SK-N-SH (cell line): ENCODE measurements at regions not wholly inside any gene's neighbourhood (a gene's known extent, or its start where the extent isn't known, plus 50 kb on each side); places are given as distances from the start of the nearest gene placed in this dataset.

Experiments
- CTCF ChIA-PET: fragments of 300-600, 350-600 bp; formaldehyde crosslinking; extraction: SDS; loops from one replicate; lab custom pipeline; 2021; lab: Yijun Ruan, JAX
- POLR2A ChIA-PET: fragments of 350-600 bp; sonication (Branson Sonifier 250); formaldehyde crosslinking; extraction: SDS; loops from one replicate; lab custom pipeline; 2020; ENCODE audit warnings: antibody characterized with exemption, inconsistent platforms; lab: Yijun Ruan, JAX
- DNase-seq: peaks from one replicate; pipeline ENCODE4 v3.0.0; 2012
- H2AFZ ChIP-seq: fragments of 200-600 bp; sonication (generic); 2 replicates; pipeline ENCODE4 v1.8.1; 2016; ENCODE audit warnings: antibody characterized with exemption, mild to moderate bottlenecking, low read depth
- H3F3A ChIP-seq: fragments of 200-600 bp; sonication (generic); replicated peaks from 2 replicates; pipeline ENCODE3; 2016; ENCODE audit warnings: antibody characterized with exemption, mild to moderate bottlenecking; ENCODE audit not compliant: insufficient read depth
- H3K27ac ChIP-seq, 2 experiments: fragments of 200-500 bp in 1 of 2; fragments of 200-600 bp in 1 of 2; sonication (Bioruptor generic) in 1 of 2; sonication (generic), shearing (Covaris generic) in 1 of 2; 2 replicates each; pipeline versions ENCODE4 v1.5.1 to v1.6.1; 2014 to 2016; ENCODE audit warnings: low read depth in 2 of 2, inconsistent platforms in 1 of 2, low read length in 1 of 2, mild to moderate bottlenecking in 1 of 2, mixed read lengths in 1 of 2
- H3K27me3 ChIP-seq: fragments of 200-600 bp; sonication (generic), shearing (Covaris generic); 2 replicates; pipeline ENCODE4 v1.6.1; 2016; ENCODE audit warnings: mixed run types; ENCODE audit not compliant: insufficient read depth
- H3K36me3 ChIP-seq, 2 experiments: fragments of 200-500 bp in 1 of 2; fragments of 200-600 bp in 1 of 2; sonication (Bioruptor generic) in 1 of 2; sonication (generic) in 1 of 2; replicated peaks in 1 of 2; 2 replicates each; pipeline versions ENCODE3 to v1.5.1; 2014 to 2016; ENCODE audit warnings: low read length in 1 of 2, mild to moderate bottlenecking in 1 of 2; ENCODE audit not compliant: insufficient read depth in 2 of 2, control insufficient read depth in 1 of 2
- H3K4me1 ChIP-seq, 2 experiments: fragments of 200-500 bp in 1 of 2; fragments of 200-600 bp in 1 of 2; sonication (Bioruptor generic) in 1 of 2; sonication (generic), shearing (Covaris generic) in 1 of 2; 2 replicates each; pipeline versions ENCODE4 v1.5.1 to v1.6.1; 2014 to 2016; ENCODE audit warnings: low read depth in 1 of 2, low read length in 1 of 2, mixed run types in 1 of 2; ENCODE audit not compliant: insufficient read depth in 2 of 2, control insufficient read depth in 1 of 2
- H3K4me2 ChIP-seq: fragments of 200-600 bp; sonication (generic), shearing (Covaris generic); 2 replicates; pipeline ENCODE4 v1.6.1; 2017; ENCODE audit warnings: mixed run types
- H3K4me3 ChIP-seq, 2 experiments: fragments of 200-500 bp in 1 of 2; fragments of 200-600 bp in 1 of 2; sonication (Bioruptor generic) in 1 of 2; sonication (generic), shearing (Covaris generic) in 1 of 2; 2 replicates each; pipeline versions ENCODE4 v1.5.1 to v1.8.1; 2014 to 2016; ENCODE audit warnings: low read depth in 2 of 2, inconsistent platforms in 1 of 2, low read length in 1 of 2, mild to moderate bottlenecking in 1 of 2, mixed read lengths in 1 of 2, moderate library complexity in 1 of 2
- H3K79me2 ChIP-seq: fragments of 200-600 bp; sonication (generic); 2 replicates; pipeline ENCODE4 v1.8.1; 2017; ENCODE audit warnings: mild to moderate bottlenecking; ENCODE audit not compliant: insufficient read depth
- H3K9ac ChIP-seq: fragments of 200-600 bp; sonication (generic); 2 replicates; pipeline ENCODE4 v1.6.1; 2017; ENCODE audit warnings: mixed run types
- H3K9me2 ChIP-seq: fragments of 200-600 bp; sonication (generic); 2 replicates; pipeline ENCODE4 v1.6.1; 2017; ENCODE audit warnings: mixed run types
- H3K9me3 ChIP-seq: fragments of 200-600 bp; sonication (generic); 2 replicates; pipeline ENCODE4 v1.6.1; 2017; ENCODE audit warnings: mixed run types, mild to moderate bottlenecking, moderate library complexity
- H4K20me1 ChIP-seq: fragments of 200-600 bp; sonication (generic); 2 replicates; pipeline ENCODE4 v1.6.1; 2017; ENCODE audit warnings: mild to moderate bottlenecking, mixed run types; ENCODE audit not compliant: insufficient read depth
- CHD2 ChIP-seq: fragments of 150-350 bp; IDR thresholded peaks from 2 replicates; pipeline ENCODE4 v1.6.1; 2018; ENCODE audit warnings: low read length; ENCODE audit not compliant: partially characterized antibody
- ELF1 ChIP-seq: IDR thresholded peaks from 2 replicates; pipeline ENCODE4 v1.4.0; 2012
- EZH2phosphoT487 ChIP-seq: fragments of 200-600 bp; sonication (generic); IDR thresholded peaks from 2 replicates; pipeline ENCODE4 v1.6.1; 2017; ENCODE audit warnings: low read depth, mixed run types, mild to moderate bottlenecking, antibody characterized with exemption, moderate library complexity, borderline replicate concordance
- FOXJ3 ChIP-seq: sonication (generic); formaldehyde crosslinking; IDR thresholded peaks from 2 replicates; pipeline ENCODE4 v1.5.1; 2020; ENCODE audit warnings: mild to moderate bottlenecking, missing genetic modification reagents
- FOXM1 ChIP-seq: IDR thresholded peaks from 2 replicates; pipeline ENCODE4 v1.4.0; 2012; ENCODE audit warnings: low read depth, mild to moderate bottlenecking
- GABPA ChIP-seq: IDR thresholded peaks from 2 replicates; pipeline ENCODE4 v1.4.0; 2012; ENCODE audit warnings: low read depth, mild to moderate bottlenecking
- MEF2A ChIP-seq: IDR thresholded peaks from 2 replicates; pipeline ENCODE4 v1.4.0; 2012; ENCODE audit warnings: low read depth, borderline replicate concordance
- NFIC ChIP-seq: IDR thresholded peaks from 2 replicates; pipeline ENCODE4 v1.4.0; 2012; ENCODE audit warnings: borderline replicate concordance
- NRF1 ChIP-seq: IDR thresholded peaks from 2 replicates; pipeline ENCODE4 v1.6.1; 2012; ENCODE audit warnings: low read depth, mild to moderate bottlenecking, low read length
- POLR2AphosphoS5 ChIP-seq: IDR thresholded peaks from 2 replicates; pipeline ENCODE4 v1.6.1; 2012; ENCODE audit warnings: low read depth, low read length
- RAD21 ChIP-seq: IDR thresholded peaks from 2 replicates; pipeline ENCODE4 v1.6.1; 2012; ENCODE audit warnings: mild to moderate bottlenecking, low read length
- REST ChIP-seq: IDR thresholded peaks from 2 replicates; pipeline ENCODE4 v1.6.1; 2012; ENCODE audit warnings: mild to moderate bottlenecking, low read depth, low read length, moderate library complexity
- RFX5 ChIP-seq: IDR thresholded peaks from 2 replicates; pipeline ENCODE4 v1.6.1; 2012; ENCODE audit warnings: mild to moderate bottlenecking, improper control_type of control experiment, low read length
- SIN3A ChIP-seq: IDR thresholded peaks from 2 replicates; pipeline ENCODE4 v1.6.1; 2012; ENCODE audit warnings: low read depth, mild to moderate bottlenecking, low read length, moderate library complexity, borderline replicate concordance
- TCF12 ChIP-seq: IDR thresholded peaks from 2 replicates; pipeline ENCODE4 v1.4.0; 2012
- TEAD4 ChIP-seq: IDR thresholded peaks from 2 replicates; pipeline ENCODE4 v1.4.0; 2012; ENCODE audit warnings: mild to moderate bottlenecking, borderline replicate concordance; ENCODE audit not compliant: insufficient read depth
- YY1 ChIP-seq: IDR thresholded peaks from 2 replicates; pipeline ENCODE4 v1.4.0; 2012; ENCODE audit warnings: low read depth, mild to moderate bottlenecking
- WGBS: methylation state at CpG from one replicate; pipeline ENCODE4 v1.1.6; 2017; ENCODE audit warnings: low lambda C conversion rate; 5-methylcytosine and 5-hydroxymethylcytosine counted together
- TF ChIP-seq, protein P1 (sequence below): IDR thresholded peaks from 2 replicates; pipeline ENCODE4; 2012
- TF ChIP-seq, protein P2 (sequence below): fragments of 150-350 bp; IDR thresholded peaks from 2 replicates; pipeline ENCODE4 v1.6.1; 2017; ENCODE audit warnings: antibody characterized with exemption, low read length, low read depth, borderline replicate concordance

- Histone ChIP-seq H3K4me1 (no peaks in the 10 kb centered on the region), H3K36me3 (no peaks in the 10 kb centered on the region), H4K20me1 (no peaks in the 10 kb centered on the region), H3K27me3 (no peaks in the 10 kb centered on the region), H2AFZ (no peak overlapping the region), H3K9me2 (no peaks in the 10 kb centered on the region), H3K4me2 (no peak overlapping the region), H3K4me3 (no peak overlapping the region), H3F3A (no peaks in the 10 kb centered on the region)
- DNase-seq: no peak
- no peak for TF ChIP-seq ELF1
- TF ChIP-seq TCF12: no peak
- TF ChIP-seq POLR2AphosphoS5: no peak
- no peak for TF ChIP-seq RFX5
- TF ChIP-seq, protein P1, sequence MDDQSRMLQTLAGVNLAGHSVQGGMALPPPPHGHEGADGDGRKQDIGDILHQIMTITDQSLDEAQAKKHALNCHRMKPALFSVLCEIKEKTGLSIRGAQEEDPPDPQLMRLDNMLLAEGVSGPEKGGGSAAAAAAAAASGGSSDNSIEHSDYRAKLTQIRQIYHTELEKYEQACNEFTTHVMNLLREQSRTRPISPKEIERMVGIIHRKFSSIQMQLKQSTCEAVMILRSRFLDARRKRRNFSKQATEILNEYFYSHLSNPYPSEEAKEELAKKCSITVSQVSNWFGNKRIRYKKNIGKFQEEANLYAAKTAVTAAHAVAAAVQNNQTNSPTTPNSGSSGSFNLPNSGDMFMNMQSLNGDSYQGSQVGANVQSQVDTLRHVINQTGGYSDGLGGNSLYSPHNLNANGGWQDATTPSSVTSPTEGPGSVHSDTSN: no peak
- TF ChIP-seq EZH2phosphoT487: no peak
- TF ChIP-seq, protein P2, sequence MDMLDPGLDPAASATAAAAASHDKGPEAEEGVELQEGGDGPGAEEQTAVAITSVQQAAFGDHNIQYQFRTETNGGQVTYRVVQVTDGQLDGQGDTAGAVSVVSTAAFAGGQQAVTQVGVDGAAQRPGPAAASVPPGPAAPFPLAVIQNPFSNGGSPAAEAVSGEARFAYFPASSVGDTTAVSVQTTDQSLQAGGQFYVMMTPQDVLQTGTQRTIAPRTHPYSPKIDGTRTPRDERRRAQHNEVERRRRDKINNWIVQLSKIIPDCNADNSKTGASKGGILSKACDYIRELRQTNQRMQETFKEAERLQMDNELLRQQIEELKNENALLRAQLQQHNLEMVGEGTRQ: no peak
- no peak for TF ChIP-seq NRF1
- no peak for TF ChIP-seq GABPA
- TF ChIP-seq YY1: no peak
- TF ChIP-seq FOXJ3 (CRISPR knock-in tag): no peak
- no peak for TF ChIP-seq SIN3A
- TF ChIP-seq RAD21: no peak
- TF ChIP-seq REST: no peak
- TF ChIP-seq NFIC: no peak
- TF ChIP-seq TEAD4: no peak
- TF ChIP-seq FOXM1: no peak
- TF ChIP-seq CHD2: no peak
- no peak for TF ChIP-seq MEF2A
- TF ChIP-seq, all 33 proteins: peak for 0
- Histone ChIP-seq H3K27ac (no peak overlapping the region), H3K9me3 (no peaks in the 10 kb centered on the region), H3K79me2 (no peaks in the 10 kb centered on the region), H3K9ac (no peak overlapping the region)
- CTCF ChIA-PET: interaction anchor here (2.0 kb wide), 1 partner anchor 11 kb away, joined by 7 read pairs; no protein-coding TSS in a partner anchor
- WGBS: 83% methylated on average over 4 of the region's 4 CpGs
- POLR2A ChIA-PET: no interaction called here
Observed at GRCh38 chr12:25853316-25854095, 105.0 kb upstream of the RASSF8 start.
